ENCODE measurements at regions not wholly inside any gene's neighbourhood (a gene's known extent, or its start where the extent isn't known, plus 50 kb on each side); places are given as distances from the start of the nearest gene placed in this dataset.
A peak's percentile ranks its signal among the peaks of the same experiment; 100 is the strongest.
"Not testable (repeated sequence)": the region's sequence is repeated elsewhere in the genome, so short reads cannot be mapped to it uniquely, and the experiment has no call there.

- DNase-seq (ENCODE audit: low spot score), result no peak
Measured at GRCh38 chr9:108062680-108063079, 573.1 kb upstream of the KLF4 start.

- DNase-seq (ENCODE audit: low spot score), result no peak
Measured at GRCh38 chr9:108060175-108060574, 570.6 kb upstream of the KLF4 start.

- no peak for DNase-seq (ENCODE audit: low spot score)
Measured at GRCh38 chr9:108058135-108058814, 568.7 kb upstream of the KLF4 start.

- DNase-seq (ENCODE audit: low spot score), result peak; percentile 49
Measured at GRCh38 chr9:108057421-108058134, 568.0 kb upstream of the KLF4 start.

GRCh38 chr9:108056805-108057386 is 567.3 kb upstream of the KLF4 start:
- DNase-seq (ENCODE audit: low spot score), result no peak

- no peak for DNase-seq (ENCODE audit: low spot score)
Measured at GRCh38 chr9:108056084-108056804, 566.7 kb upstream of the KLF4 start.

GRCh38 chr9:108054131-108054630 is 564.6 kb upstream of the KLF4 start:
- DNase-seq (ENCODE audit: low spot score), result no peak

- peak; percentile 77 for DNase-seq (ENCODE audit: low spot score)
Measured at GRCh38 chr9:108053555-108054061, 564.0 kb upstream of the KLF4 start.

GRCh38 chr9:108052431-108053080 is 563.0 kb upstream of the KLF4 start:
- DNase-seq (ENCODE audit: low spot score), result no peak

GRCh38 chr9:108050894-108051293 is 561.3 kb upstream of the KLF4 start:
- no peak for DNase-seq (ENCODE audit: low spot score)

GRCh38 chr9:108049671-108050494 is 560.3 kb upstream of the KLF4 start:
- DNase-seq (ENCODE audit: low spot score), result no peak

GRCh38 chr9:108049026-108049607 is 559.5 kb upstream of the KLF4 start:
- no peak for DNase-seq (ENCODE audit: low spot score)

- DNase-seq (ENCODE audit: low spot score), result no peak
Measured at GRCh38 chr9:108048406-108049025, 558.9 kb upstream of the KLF4 start.

GRCh38 chr9:108047777-108048176 is 558.2 kb upstream of the KLF4 start:
- DNase-seq (ENCODE audit: low spot score), result not testable (repeated sequence)

- no peak for DNase-seq (ENCODE audit: low spot score)
Measured at GRCh38 chr9:108047264-108047663, 557.7 kb upstream of the KLF4 start.

GRCh38 chr9:108045851-108046250 is 556.3 kb upstream of the KLF4 start:
- no peak for DNase-seq (ENCODE audit: low spot score)

GRCh38 chr9:108043585-108043984 is 554.0 kb upstream of the KLF4 start:
- no peak for DNase-seq (ENCODE audit: low spot score)

GRCh38 chr9:108041551-108041950 is 552.0 kb upstream of the KLF4 start:
- no peak for DNase-seq (ENCODE audit: low spot score)

- DNase-seq (ENCODE audit: low spot score), result no peak
Measured at GRCh38 chr9:108040783-108041182, 551.2 kb upstream of the KLF4 start.

- DNase-seq (ENCODE audit: low spot score), result no peak
Measured at GRCh38 chr9:108039493-108039892, 549.9 kb upstream of the KLF4 start.
